ENCODE measurements at regions not wholly inside any gene's neighbourhood (a gene's known extent, or its start where the extent isn't known, plus 50 kb on each side); places are given as distances from the start of the nearest gene placed in this dataset.

- TF ChIP-seq SKIL (IDR thresholded peaks at IDR 0.05; ENCODE audit: low read depth, poor library complexity, severe bottlenecking) (peak; percentile 53), NRF1 (conservative IDR thresholded peaks at IDR 0.05; ENCODE audit: low read depth, low read length) (no peak), SPI1 (IDR thresholded peaks at IDR 0.05; ENCODE audit: borderline replicate concordance, insufficient read depth, low read depth, low read length) (peak; percentile 40; the same call in 1 of the 2 replicates), ZNF207 (IDR thresholded peaks at IDR 0.05; ENCODE audit: borderline replicate concordance) (no peak), GATAD2B (conservative IDR thresholded peaks at IDR 0.05; ENCODE audit: low read depth) (peak; percentile 57; the same call in 1 of the 2 replicates), DPF2 (IDR thresholded peaks at IDR 0.05) (peak; percentile 89), FOXK2 (IDR thresholded peaks at IDR 0.05) (no peak), NBN (IDR thresholded peaks at IDR 0.05) (no peak), ATF2 (IDR thresholded peaks at IDR 0.05; ENCODE audit: low read length) (no peak), CTCF (IDR thresholded peaks at IDR 0.05 in 2 of 3, conservative IDR thresholded peaks at IDR 0.05 in 1 of 3; ENCODE audit: control insufficient read depth in 2 of 3, extremely low read depth in 1 of 3, insufficient read depth in 1 of 3, low read depth in 3 of 3, low read length in 3 of 3) (no peak), TAF1 (IDR thresholded peaks at IDR 0.05; ENCODE audit: borderline replicate concordance, low read depth, low read length) (no peak), RELB (IDR thresholded peaks at IDR 0.05; ENCODE audit: low read depth) (peak; percentile 65; the same call in 1 of the 2 replicates), ZNF24 (IDR thresholded peaks at IDR 0.05) (0 out of 2 replicates have a peak, but pooled peaks have one; percentile 19), IKZF2 (IDR thresholded peaks at IDR 0.05) (peak; percentile 88 to 89), MTA2 (IDR thresholded peaks at IDR 0.05; ENCODE audit: low read depth) (peak; percentile 89), MEF2A (IDR thresholded peaks at IDR 0.05; ENCODE audit: insufficient read depth, low read depth, low read length) (no peak), BHLHE40 (IDR thresholded peaks at IDR 0.05; ENCODE audit: borderline replicate concordance in 1 of 2, low read depth in 2 of 2, low read length in 1 of 2) (peak; percentile 12 to 53; a peak in 1 of 4 replicates), CREM (IDR thresholded peaks at IDR 0.05; ENCODE audit: low read depth) (no peak), CEBPB (IDR thresholded peaks at IDR 0.05; ENCODE audit: borderline replicate concordance in 1 of 2, low read depth in 2 of 2, low read length in 2 of 2) (no peak), ATF7 (IDR thresholded peaks at IDR 0.05; ENCODE audit: low read depth) (0 out of 2 replicates have a peak, but pooled peaks have one; percentile 41), SREBF2 (IDR thresholded peaks at IDR 0.05; ENCODE audit: low read length) (no peak), KLF5 (IDR thresholded peaks at IDR 0.05; ENCODE audit: partially characterized antibody) (no peak), LARP7 (IDR thresholded peaks at IDR 0.05) (no peak), EP300 (IDR thresholded peaks at IDR 0.05; ENCODE audit: borderline replicate concordance in 1 of 2, control insufficient read depth in 1 of 2, low read depth in 2 of 2, low read length in 2 of 2) (peak in 1 of 2 experiments; percentile 27; a peak in 2 of 4 replicates), BMI1 (IDR thresholded peaks at IDR 0.05; ENCODE audit: borderline replicate concordance) (0 out of 2 replicates have a peak, but pooled peaks have one; percentile 36), TCF7 (IDR thresholded peaks at IDR 0.05; ENCODE audit: borderline replicate concordance) (no peak)
Measured at GRCh38 chr3:148211725-148212124, 486.0 kb upstream of the AGTR1 start (continued).
